AG04450 (cell line): ENCODE measurements at regions not wholly inside any gene's neighbourhood (a gene's known extent, or its start where the extent isn't known, plus 50 kb on each side); places are given as distances from the start of the nearest gene placed in this dataset.

Experiments
- CTCF ChIA-PET: fragments of 300-600, 350-600 bp; formaldehyde crosslinking; extraction: SDS; loops from one replicate; lab custom pipeline; 2022; ENCODE audit warnings: antibody characterized with exemption, inconsistent platforms; lab: Charles Lee
- POLR2A ChIA-PET: fragments of 350-600 bp; formaldehyde crosslinking; extraction: SDS; loops from one replicate; lab custom pipeline; 2021; ENCODE audit warnings: antibody characterized with exemption, inconsistent platforms; lab: Yijun Ruan, JAX
- DNase-seq: peaks from one replicate; pipeline ENCODE4 v3.0.0-alpha.2; 2011; ENCODE audit warnings: low read depth, low spot score
- H3K27ac ChIP-seq: one replicate; pipeline ENCODE4 v1.5.1; 2012; ENCODE audit warnings: low read depth, low read length, control low read depth
- H3K27me3 ChIP-seq: one replicate; pipeline ENCODE4 v1.6.0; 2012; ENCODE audit warnings: low read length; ENCODE audit not compliant: control insufficient read depth, insufficient read depth
- H3K4me3 ChIP-seq: 2 replicates; pipeline ENCODE4 v1.5.1; 2011; ENCODE audit warnings: mild to moderate bottlenecking, low read depth, low read length, control low read depth
- H3K9me3 ChIP-seq: 2 replicates; pipeline ENCODE4 v1.5.1; 2012; ENCODE audit warnings: low read length; ENCODE audit not compliant: control insufficient read depth, insufficient read depth
- TF ChIP-seq, protein P1 (sequence below): IDR thresholded peaks from 2 replicates; pipeline ENCODE4 v1.5.1; 2011; ENCODE audit warnings: low read depth, low read length, control low read depth, inconsistent platforms

DNA sequence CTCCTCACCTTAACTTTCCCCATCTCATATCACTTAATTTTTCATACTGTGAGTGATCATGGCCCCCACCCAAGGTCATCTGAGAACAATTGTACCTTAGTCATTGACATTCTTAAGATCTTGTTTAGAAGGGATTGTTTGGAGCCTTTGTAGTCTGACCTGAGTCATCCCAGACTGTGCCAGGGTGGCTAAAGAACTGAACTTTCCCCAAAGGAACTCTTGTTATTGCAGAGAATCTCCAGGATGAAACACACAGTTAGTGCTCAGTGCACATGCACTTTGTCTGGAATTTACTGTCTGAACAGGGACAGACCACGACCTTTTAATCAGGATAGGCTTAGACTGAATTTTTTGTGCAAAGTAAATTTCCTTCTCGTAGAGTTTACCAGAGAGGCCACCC lies 112.6 kb upstream of the CCN2 start:
- Histone ChIP-seq H3K4me3 (no peak overlapping the region), H3K27me3 (no peaks in the 10 kb centered on the region), H3K9me3 (no peaks in the 10 kb centered on the region; the same call in 1 of the 2 replicates), H3K27ac (peak overlapping the region; percentile 57)
- CTCF ChIA-PET = interaction anchor here (1.8 kb wide), 1 partner anchor 155 kb away, joined by 4 read pairs; no protein-coding TSS in a partner anchor
- TF ChIP-seq, protein P1, sequence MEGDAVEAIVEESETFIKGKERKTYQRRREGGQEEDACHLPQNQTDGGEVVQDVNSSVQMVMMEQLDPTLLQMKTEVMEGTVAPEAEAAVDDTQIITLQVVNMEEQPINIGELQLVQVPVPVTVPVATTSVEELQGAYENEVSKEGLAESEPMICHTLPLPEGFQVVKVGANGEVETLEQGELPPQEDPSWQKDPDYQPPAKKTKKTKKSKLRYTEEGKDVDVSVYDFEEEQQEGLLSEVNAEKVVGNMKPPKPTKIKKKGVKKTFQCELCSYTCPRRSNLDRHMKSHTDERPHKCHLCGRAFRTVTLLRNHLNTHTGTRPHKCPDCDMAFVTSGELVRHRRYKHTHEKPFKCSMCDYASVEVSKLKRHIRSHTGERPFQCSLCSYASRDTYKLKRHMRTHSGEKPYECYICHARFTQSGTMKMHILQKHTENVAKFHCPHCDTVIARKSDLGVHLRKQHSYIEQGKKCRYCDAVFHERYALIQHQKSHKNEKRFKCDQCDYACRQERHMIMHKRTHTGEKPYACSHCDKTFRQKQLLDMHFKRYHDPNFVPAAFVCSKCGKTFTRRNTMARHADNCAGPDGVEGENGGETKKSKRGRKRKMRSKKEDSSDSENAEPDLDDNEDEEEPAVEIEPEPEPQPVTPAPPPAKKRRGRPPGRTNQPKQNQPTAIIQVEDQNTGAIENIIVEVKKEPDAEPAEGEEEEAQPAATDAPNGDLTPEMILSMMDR = no peak
- peak; percentile 47 for DNase-seq
- POLR2A ChIA-PET = interaction anchor here (1.1 to 2.0 kb wide), 2 partner anchors 21 to 112 kb away, joined by 8 to 10 read pairs; partner anchors contain the start of gene CCN2

DNA sequence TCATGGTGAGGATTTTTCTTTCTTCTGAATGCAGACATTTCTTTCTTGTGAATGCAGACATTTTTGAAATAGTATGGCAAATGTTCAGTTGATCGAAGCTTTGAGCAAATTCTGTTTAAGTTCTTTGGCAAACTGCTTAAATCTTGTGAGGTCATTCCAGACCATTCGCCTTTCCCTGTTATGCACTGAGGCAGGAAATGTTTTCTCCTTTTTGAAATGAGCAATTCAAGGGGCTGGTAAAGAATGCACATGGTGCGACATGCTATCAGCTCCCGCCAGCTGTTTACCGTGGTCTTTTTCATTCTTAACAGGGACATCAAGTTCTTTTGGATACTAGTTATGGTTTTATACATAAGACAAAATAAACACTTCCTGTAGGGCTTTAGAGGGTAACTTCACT lies 112.0 kb upstream of the CCN2 start:
- Histone ChIP-seq H3K9me3 (no peaks in the 10 kb centered on the region; the same call in 1 of the 2 replicates), H3K27ac (peak overlapping the region; percentile 71), H3K27me3 (no peaks in the 10 kb centered on the region), H3K4me3 (no peak overlapping the region)
- TF ChIP-seq, protein P1 = no peak
- CTCF ChIA-PET = interaction anchor here (1.7 kb wide), 1 partner anchor 217 kb away, joined by 5 read pairs; no protein-coding TSS in a partner anchor
- POLR2A ChIA-PET = interaction anchor here (0.8 to 2.0 kb wide), 3 partner anchors 10 to 112 kb away, joined by 4 to 10 read pairs (median 8); partner anchors contain the start of gene CCN2
- DNase-seq = peak; percentile 37

DNA sequence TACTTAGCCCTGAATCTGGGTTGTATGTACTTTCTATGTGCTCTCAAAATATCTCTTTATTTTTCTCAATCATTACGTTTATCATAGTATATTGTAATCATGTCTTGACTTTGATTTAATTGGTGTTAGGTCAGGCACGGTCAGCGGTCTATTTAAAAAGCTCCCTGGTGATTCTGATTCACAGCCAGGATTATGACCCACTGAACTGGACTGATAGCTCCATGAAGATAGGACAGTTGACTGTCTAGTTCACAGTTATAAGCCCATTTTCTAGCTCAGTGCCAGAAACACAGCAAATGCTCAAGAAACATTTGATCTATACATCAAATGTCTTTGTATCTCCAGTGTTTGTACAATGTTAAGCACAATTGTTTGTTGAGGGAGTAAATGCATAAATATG lies 111.5 kb upstream of the CCN2 start:
- DNase-seq = no peak
- ChIA-PET POLR2A (interaction anchor here (0.8 to 2.0 kb wide), 3 partner anchors 9 to 111 kb away, joined by 4 to 10 read pairs (median 8); partner anchors contain the start of gene CCN2), CTCF (interaction anchor here (1.0 to 1.7 kb wide), 2 partner anchors 12 to 217 kb away, joined by 3 to 5 read pairs; no protein-coding TSS in a partner anchor)
- peak overlapping the region; percentile 33 for H3K27ac ChIP-seq
- TF ChIP-seq, protein P1 = no peak
- no peak overlapping the region for H3K4me3 ChIP-seq
- H3K27me3 ChIP-seq = no peaks in the 10 kb centered on the region
- H3K9me3 ChIP-seq = no peaks in the 10 kb centered on the region; the same call in 1 of the 2 replicates

DNA sequence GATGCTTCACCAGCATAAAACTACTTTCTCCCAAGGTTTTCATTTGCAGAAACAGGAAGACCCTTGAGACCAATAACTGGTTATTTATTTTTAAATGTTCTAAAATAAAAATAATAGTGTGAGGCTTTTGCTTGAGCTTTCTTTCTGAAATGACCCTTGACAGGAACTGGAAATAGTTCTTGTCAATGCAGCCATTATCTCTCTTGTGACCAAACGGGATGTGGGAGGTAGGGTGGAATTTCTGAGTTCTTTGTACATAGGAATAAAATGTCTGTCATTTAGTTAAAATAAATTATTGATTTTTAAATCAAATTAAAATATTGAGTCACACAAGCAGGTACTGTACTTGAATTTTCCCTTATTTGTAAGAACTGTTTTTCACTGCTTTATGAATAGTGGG lies 110.2 kb upstream of the CCN2 start:
- CTCF ChIA-PET = interaction anchor here (0.9 to 1.7 kb wide), 3 partner anchors 107 to 219 kb away, joined by 3 to 6 read pairs (median 4); no protein-coding TSS in a partner anchor
- TF ChIP-seq, protein P1 = no peak
- Histone ChIP-seq H3K4me3 (no peak overlapping the region), H3K27me3 (no peaks in the 10 kb centered on the region), H3K27ac (peak overlapping the region; percentile 58), H3K9me3 (peaks cover 7% of the 10 kb centered on the region; the same call in 1 of the 2 replicates)
- no peak for DNase-seq
- POLR2A ChIA-PET = interaction anchor here (0.9 to 1.8 kb wide), 6 partner anchors 23 to 115 kb away, joined by 3 to 50 read pairs (median 8); partner anchors contain the start of gene CCN2

DNA sequence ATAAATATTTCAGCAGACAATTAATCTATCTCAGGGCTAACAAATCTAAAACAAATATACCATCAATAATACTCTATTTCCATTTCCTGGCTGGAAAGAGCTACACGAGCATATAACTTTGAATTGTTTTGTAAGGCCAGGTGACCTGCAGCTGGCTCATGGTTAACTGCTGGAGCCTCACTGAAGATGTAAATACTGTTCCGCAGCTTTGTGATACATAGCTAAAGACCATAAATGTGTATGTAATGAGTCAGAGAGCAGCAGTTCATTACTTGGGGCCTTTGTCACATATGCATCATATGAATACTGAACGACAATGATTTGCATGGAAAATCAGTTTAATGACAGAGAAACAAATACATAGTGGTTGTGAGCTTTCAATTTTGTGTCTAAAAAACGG lies 109.4 kb upstream of the CCN2 start:
- peaks cover 7% of the 10 kb centered on the region; the same call in 1 of the 2 replicates for H3K9me3 ChIP-seq
- CTCF ChIA-PET = interaction anchor here (0.5 to 1.7 kb wide), 4 partner anchors 104 to 219 kb away, joined by 3 to 6 read pairs (median 4); no protein-coding TSS in a partner anchor
- H3K27ac ChIP-seq = no peak overlapping the region
- no peaks in the 10 kb centered on the region for H3K27me3 ChIP-seq
- TF ChIP-seq, protein P1 = no peak
- POLR2A ChIA-PET = interaction anchor here (0.7 to 1.8 kb wide), 9 partner anchors 24 to 953 kb away, joined by 3 to 50 read pairs (median 5); partner anchors contain the start of gene CCN2
- no peak overlapping the region for H3K4me3 ChIP-seq
- peak; percentile 84 for DNase-seq
